AG09309 (cell line): ENCODE measurements at regions not wholly inside any gene's neighbourhood (a gene's known extent, or its start where the extent isn't known, plus 50 kb on each side); places are given as distances from the start of the nearest gene placed in this dataset.

Source experiments
- DNase-seq: peaks from one replicate; pipeline ENCODE4 v3.0.0-alpha.2; 2010; ENCODE audit warnings: low read depth
- H3K4me3 ChIP-seq: 2 replicates; pipeline ENCODE4 v1.5.1; 2011; ENCODE audit warnings: mild to moderate bottlenecking, low read depth, low read length, moderate library complexity; ENCODE audit not compliant: control insufficient read depth
- CTCF ChIP-seq: IDR thresholded peaks from 2 replicates; pipeline ENCODE4 v1.5.1; 2011; ENCODE audit warnings: mild to moderate bottlenecking, low read depth, low read length, inconsistent platforms; ENCODE audit not compliant: insufficient read depth, control insufficient read depth; ENCODE audit errors: missing control alignments

DNA sequence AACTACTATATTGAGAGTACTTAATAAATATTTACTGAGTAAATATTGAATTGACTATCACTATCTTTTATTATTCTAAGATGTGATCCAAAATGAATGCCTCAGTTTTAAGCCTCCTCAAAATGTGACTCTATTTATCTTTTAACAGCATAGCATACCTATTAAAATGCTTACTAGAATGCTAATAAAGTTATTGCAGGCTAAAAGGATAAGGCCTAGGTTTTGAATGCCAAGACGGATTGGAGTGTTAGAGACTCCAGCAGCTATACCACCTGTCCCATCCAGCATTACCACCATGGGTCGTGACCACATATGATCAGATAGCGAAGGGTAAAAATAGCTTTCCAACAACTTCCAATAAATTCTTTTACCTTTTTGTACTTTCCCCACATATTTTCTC lies 64.7 kb upstream of the MYRIP start:
- DNase-seq = no peak
- H3K4me3 ChIP-seq = no peak overlapping the region
- TF ChIP-seq CTCF = no peak

DNA sequence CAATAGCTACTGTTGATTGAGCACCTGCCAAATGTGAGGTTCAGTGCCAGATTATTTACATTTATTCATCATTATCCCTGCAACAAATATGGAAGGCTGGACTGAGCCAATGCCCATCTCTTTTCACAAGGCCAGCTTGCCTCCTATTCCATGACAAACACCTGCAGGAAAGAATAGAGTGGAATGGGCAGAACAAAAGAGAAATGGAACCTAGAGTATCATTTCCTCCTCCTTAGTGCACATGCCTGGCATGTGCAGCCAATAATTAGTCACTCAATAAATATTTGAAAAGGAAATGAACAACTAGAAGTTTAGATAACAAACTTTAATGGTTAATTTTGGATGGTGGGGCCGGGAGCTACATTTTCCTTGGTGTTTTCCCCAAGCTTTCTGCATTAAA lies 61.4 kb upstream of the MYRIP start:
- TF ChIP-seq CTCF = no peak
- no peak overlapping the region for H3K4me3 ChIP-seq
- no peak for DNase-seq

- DNase-seq = no peak
- TF ChIP-seq CTCF = no peak
- no peak overlapping the region for H3K4me3 ChIP-seq
Measured at GRCh38 chr3:39748763-39749162, 60.6 kb upstream of the MYRIP start.

GRCh38 chr3:39750712-39751111 lies 58.7 kb upstream of the MYRIP start:
- TF ChIP-seq CTCF = no peak
- DNase-seq = no peak
- no peak overlapping the region for H3K4me3 ChIP-seq

- DNase-seq = no peak
- TF ChIP-seq CTCF = no peak
- no peak overlapping the region for H3K4me3 ChIP-seq
Measured at GRCh38 chr3:39751286-39751685, 58.1 kb upstream of the MYRIP start.

- no peak for DNase-seq
- no peak for TF ChIP-seq CTCF
- no peak overlapping the region for H3K4me3 ChIP-seq
Measured at GRCh38 chr3:39752019-39752637, 57.3 kb upstream of the MYRIP start.

DNA sequence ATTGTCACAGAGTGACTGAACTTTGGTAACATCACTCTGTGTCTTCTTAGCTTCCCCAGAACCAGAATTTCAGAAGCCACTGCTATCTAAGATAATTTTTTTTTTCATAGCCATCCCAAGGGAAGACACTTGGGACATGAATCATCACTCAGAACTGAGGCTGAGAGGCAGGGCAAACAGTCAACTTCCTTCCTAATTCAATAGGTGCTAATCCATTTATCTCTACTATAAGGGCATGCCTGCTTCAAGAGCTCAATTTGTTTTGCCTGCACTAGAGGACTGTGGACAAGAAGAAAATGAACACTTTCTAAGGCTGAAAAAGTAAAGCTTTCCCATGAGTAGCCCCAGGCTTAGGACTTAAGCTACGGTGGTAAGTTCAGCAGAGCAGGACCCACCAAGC lies 56.7 kb upstream of the MYRIP start:
- no peak for DNase-seq
- no peak for TF ChIP-seq CTCF
- no peak overlapping the region for H3K4me3 ChIP-seq
